IMR-90 (cell line): ENCODE measurements at regions not wholly inside any gene's neighbourhood (a gene's known extent, or its start where the extent isn't known, plus 50 kb on each side); places are given as distances from the start of the nearest gene placed in this dataset.

Experiments used
- CEBPB ChIP-seq: IDR thresholded peaks from 2 replicates; pipeline ENCODE4 v1.6.1; 2012; ENCODE audit warnings: low read depth, low read length, improper control_type of control experiment
- CTCF ChIP-seq: conservative IDR thresholded peaks from 2 replicates; pipeline ENCODE4 v1.5.1; 2012; ENCODE audit warnings: mild to moderate bottlenecking, low read depth, low read length, improper control_type of control experiment
- ELK1 ChIP-seq: fragments of 150-350 bp; IDR thresholded peaks from 2 replicates; pipeline ENCODE4 v1.6.1; 2016; ENCODE audit warnings: low read depth, mild to moderate bottlenecking, low read length, moderate library complexity, borderline replicate concordance
- FOS ChIP-seq: fragments of 150-350 bp; IDR thresholded peaks from 2 replicates; pipeline ENCODE4 v1.6.1; 2016; ENCODE audit warnings: low read depth, low read length
- MAFK ChIP-seq: IDR thresholded peaks from 2 replicates; pipeline ENCODE4 v1.6.1; 2012; ENCODE audit warnings: low read depth, low read length, improper control_type of control experiment
- MXI1 ChIP-seq: IDR thresholded peaks from 2 replicates; pipeline ENCODE4 v1.6.1; 2012; ENCODE audit warnings: low read depth, mild to moderate bottlenecking, low read length, moderate library complexity, borderline replicate concordance
- POLR2A ChIP-seq: IDR thresholded peaks from 2 replicates; pipeline ENCODE4 v1.6.1; 2012; ENCODE audit warnings: mild to moderate bottlenecking, low read depth, low read length
- RAD21 ChIP-seq: IDR thresholded peaks from 2 replicates; pipeline ENCODE4 v1.6.1; 2012; ENCODE audit warnings: low read length, improper control_type of control experiment
- RFX5 ChIP-seq: IDR thresholded peaks from 2 replicates; pipeline ENCODE4 v1.8.0; 2012; ENCODE audit warnings: low read depth, mild to moderate bottlenecking, low read length, moderate library complexity
- SMC3 ChIP-seq: fragments of 150-350 bp; IDR thresholded peaks from 2 replicates; pipeline ENCODE4 v1.6.1; 2016; ENCODE audit warnings: low read depth, mild to moderate bottlenecking, antibody characterized with exemption, low read length, moderate library complexity
- USF2 ChIP-seq: fragments of 150-350 bp; IDR thresholded peaks from 2 replicates; pipeline ENCODE4 v1.6.1; 2017; ENCODE audit warnings: mild to moderate bottlenecking, antibody characterized with exemption, low read length, low read depth

- no peak for TF ChIP-seq CTCF
- TF ChIP-seq CEBPB, result no peak
- TF ChIP-seq POLR2A, result no peak
- no peak for TF ChIP-seq USF2
- no peak for TF ChIP-seq SMC3
- no peak for TF ChIP-seq MXI1
- TF ChIP-seq MAFK, result no peak
- no peak for TF ChIP-seq ELK1
- TF ChIP-seq RAD21, result no peak
- TF ChIP-seq RFX5, result no peak
- no peak for TF ChIP-seq FOS
These were observed 451.1 kb upstream of the POU3F3 start for GRCh38 chr2:104402825-104403224.
